GM12878 (cell line): ENCODE measurements at regions not wholly inside any gene's neighbourhood (a gene's known extent, or its start where the extent isn't known, plus 50 kb on each side); places are given as distances from the start of the nearest gene placed in this dataset.

Experiments
- EP300 ChIP-seq, 2 experiments: fragments of 150-350 bp in 1 of 2; IDR thresholded peaks; 2 replicates each; pipeline ENCODE4 v1.6.1; 2011 to 2012; ENCODE audit warnings: low read depth in 2 of 2, low read length in 2 of 2, borderline replicate concordance in 1 of 2, improper control_type of control experiment in 1 of 2, inconsistent platforms in 1 of 2; ENCODE audit not compliant: control insufficient read depth in 1 of 2
- KAT2A ChIP-seq: conservative IDR thresholded peaks from 2 replicates; pipeline ENCODE4 v1.6.1; 2011; ENCODE audit warnings: low read depth, low read length; ENCODE audit not compliant: control insufficient read depth
- MTA2 ChIP-seq: fragments of 450-650 bp; IDR thresholded peaks from 2 replicates; pipeline ENCODE4 v1.6.1; 2016; ENCODE audit warnings: low read depth, mild to moderate bottlenecking, moderate library complexity
- RB1 ChIP-seq: fragments of 450-650 bp; formaldehyde crosslinking; IDR thresholded peaks from 2 replicates; pipeline ENCODE4 v1.6.1; 2017; ENCODE audit warnings: mild to moderate bottlenecking, borderline replicate concordance
- RUNX3 ChIP-seq: IDR thresholded peaks from 2 replicates; pipeline ENCODE4 v1.6.1; 2012; ENCODE audit warnings: low read length, inconsistent platforms
- SIN3A ChIP-seq: IDR thresholded peaks from 2 replicates; pipeline ENCODE4 v1.6.1; 2012; ENCODE audit warnings: low read depth, low read length, improper control_type of control experiment
- WRNIP1 ChIP-seq: IDR thresholded peaks from 2 replicates; pipeline ENCODE4 v1.6.1; 2011; ENCODE audit warnings: low read depth, low read length, improper control_type of control experiment, borderline replicate concordance
- ZNF384 ChIP-seq: IDR thresholded peaks from 2 replicates; pipeline ENCODE4 v1.6.1; 2012; ENCODE audit warnings: low read depth, mild to moderate bottlenecking, low read length, improper control_type of control experiment, borderline replicate concordance
- ZNF592 ChIP-seq: fragments of 450-650 bp; IDR thresholded peaks from 2 replicates; pipeline ENCODE4 v1.6.1; 2017; ENCODE audit warnings: mild to moderate bottlenecking, moderate library complexity
- TF ChIP-seq, protein P1 (sequence below): fragments of 450-650 bp; formaldehyde crosslinking; IDR thresholded peaks from 2 replicates; pipeline ENCODE4 v1.4.0; 2020; ENCODE audit warnings: mild to moderate bottlenecking, moderate library complexity
- TF ChIP-seq, protein P2 (sequence below): fragments of 450-650 bp; formaldehyde crosslinking; IDR thresholded peaks from 2 replicates; pipeline ENCODE4 v1.4.0; 2022; ENCODE audit warnings: mild to moderate bottlenecking, moderate library complexity
- TF ChIP-seq, protein P3 (sequence below): fragments of 150-350 bp; IDR thresholded peaks from 2 replicates; pipeline ENCODE4 v1.6.1; 2014; ENCODE audit warnings: mild to moderate bottlenecking, low read depth, low read length

DNA sequence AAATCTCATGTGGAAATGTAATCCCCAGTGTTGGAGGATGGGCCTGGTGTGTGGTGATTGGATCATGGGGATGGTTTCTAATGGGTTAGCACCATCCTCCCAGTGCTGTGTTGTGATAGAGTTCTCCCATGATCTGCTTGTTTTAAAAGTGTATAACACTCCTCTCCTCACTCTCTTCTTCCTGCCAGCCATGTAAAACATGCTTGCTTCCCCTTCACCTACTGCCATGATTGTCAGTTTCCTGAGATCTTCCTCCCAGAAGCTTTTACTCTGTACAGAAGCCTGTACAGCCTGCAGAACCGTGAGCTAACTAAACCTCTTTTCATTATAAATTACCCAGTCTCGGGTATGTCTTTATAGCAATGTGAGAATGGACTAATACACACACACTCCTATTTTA, 499.1 kb downstream of the RASEF start (continued):
- TF ChIP-seq, protein P1, sequence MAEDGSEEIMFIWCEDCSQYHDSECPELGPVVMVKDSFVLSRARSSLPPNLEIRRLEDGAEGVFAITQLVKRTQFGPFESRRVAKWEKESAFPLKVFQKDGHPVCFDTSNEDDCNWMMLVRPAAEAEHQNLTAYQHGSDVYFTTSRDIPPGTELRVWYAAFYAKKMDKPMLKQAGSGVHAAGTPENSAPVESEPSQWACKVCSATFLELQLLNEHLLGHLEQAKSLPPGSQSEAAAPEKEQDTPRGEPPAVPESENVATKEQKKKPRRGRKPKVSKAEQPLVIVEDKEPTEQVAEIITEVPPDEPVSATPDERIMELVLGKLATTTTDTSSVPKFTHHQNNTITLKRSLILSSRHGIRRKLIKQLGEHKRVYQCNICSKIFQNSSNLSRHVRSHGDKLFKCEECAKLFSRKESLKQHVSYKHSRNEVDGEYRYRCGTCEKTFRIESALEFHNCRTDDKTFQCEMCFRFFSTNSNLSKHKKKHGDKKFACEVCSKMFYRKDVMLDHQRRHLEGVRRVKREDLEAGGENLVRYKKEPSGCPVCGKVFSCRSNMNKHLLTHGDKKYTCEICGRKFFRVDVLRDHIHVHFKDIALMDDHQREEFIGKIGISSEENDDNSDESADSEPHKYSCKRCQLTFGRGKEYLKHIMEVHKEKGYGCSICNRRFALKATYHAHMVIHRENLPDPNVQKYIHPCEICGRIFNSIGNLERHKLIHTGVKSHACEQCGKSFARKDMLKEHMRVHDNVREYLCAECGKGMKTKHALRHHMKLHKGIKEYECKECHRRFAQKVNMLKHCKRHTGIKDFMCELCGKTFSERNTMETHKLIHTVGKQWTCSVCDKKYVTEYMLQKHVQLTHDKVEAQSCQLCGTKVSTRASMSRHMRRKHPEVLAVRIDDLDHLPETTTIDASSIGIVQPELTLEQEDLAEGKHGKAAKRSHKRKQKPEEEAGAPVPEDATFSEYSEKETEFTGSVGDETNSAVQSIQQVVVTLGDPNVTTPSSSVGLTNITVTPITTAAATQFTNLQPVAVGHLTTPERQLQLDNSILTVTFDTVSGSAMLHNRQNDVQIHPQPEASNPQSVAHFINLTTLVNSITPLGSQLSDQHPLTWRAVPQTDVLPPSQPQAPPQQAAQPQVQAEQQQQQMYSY (CRISPR knock-in tag): no peak
- TF ChIP-seq, protein P2, sequence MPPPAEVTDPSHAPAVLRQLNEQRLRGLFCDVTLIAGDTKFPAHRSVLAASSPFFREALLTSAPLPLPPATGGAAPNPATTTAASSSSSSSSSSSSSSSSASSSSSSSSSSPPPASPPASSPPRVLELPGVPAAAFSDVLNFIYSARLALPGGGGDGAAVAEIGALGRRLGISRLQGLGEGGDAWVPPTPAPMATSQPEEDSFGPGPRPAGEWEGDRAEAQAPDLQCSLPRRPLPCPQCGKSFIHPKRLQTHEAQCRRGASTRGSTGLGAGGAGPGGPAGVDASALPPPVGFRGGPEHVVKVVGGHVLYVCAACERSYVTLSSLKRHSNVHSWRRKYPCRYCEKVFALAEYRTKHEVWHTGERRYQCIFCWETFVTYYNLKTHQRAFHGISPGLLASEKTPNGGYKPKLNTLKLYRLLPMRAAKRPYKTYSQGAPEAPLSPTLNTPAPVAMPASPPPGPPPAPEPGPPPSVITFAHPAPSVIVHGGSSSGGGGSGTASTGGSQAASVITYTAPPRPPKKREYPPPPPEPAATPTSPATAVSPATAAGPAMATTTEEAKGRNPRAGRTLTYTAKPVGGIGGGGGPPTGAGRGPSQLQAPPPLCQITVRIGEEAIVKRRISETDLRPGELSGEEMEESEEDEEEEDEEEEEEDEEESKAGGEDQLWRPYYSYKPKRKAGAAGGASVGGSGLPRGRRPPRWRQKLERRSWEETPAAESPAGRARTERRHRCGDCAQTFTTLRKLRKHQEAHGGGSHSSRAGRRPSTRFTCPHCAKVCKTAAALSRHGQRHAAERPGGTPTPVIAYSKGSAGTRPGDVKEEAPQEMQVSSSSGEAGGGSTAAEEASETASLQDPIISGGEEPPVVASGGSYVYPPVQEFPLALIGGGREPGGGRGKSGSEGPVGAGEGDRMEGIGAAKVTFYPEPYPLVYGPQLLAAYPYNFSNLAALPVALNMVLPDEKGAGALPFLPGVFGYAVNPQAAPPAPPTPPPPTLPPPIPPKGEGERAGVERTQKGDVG (CRISPR knock-in tag): no peak
- TF ChIP-seq MTA2 (no peak), RB1 (no peak), RUNX3 (no peak), ZNF384 (no peak), SIN3A (no peak), EP300 (IDR thresholded peaks at IDR 0.05; ENCODE audit: borderline replicate concordance in 1 of 2, control insufficient read depth in 1 of 2, low read depth in 2 of 2, low read length in 2 of 2) (no peak), KAT2A (no peak), ZNF592 (no peak), WRNIP1 (no peak)
- TF ChIP-seq, protein P3, sequence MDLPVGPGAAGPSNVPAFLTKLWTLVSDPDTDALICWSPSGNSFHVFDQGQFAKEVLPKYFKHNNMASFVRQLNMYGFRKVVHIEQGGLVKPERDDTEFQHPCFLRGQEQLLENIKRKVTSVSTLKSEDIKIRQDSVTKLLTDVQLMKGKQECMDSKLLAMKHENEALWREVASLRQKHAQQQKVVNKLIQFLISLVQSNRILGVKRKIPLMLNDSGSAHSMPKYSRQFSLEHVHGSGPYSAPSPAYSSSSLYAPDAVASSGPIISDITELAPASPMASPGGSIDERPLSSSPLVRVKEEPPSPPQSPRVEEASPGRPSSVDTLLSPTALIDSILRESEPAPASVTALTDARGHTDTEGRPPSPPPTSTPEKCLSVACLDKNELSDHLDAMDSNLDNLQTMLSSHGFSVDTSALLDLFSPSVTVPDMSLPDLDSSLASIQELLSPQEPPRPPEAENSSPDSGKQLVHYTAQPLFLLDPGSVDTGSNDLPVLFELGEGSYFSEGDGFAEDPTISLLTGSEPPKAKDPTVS: no peak
- TF ChIP-seq, all 136 proteins: peak for 0
